Suprapubic skin (tissue), 4 donors: ENCODE measurements at regions not wholly inside any gene's neighbourhood (a gene's known extent, or its start where the extent isn't known, plus 50 kb on each side); places are given as distances from the start of the nearest gene placed in this dataset.

ENCODE experiments used
- CTCF ChIP-seq, 2 donors: fragments of 200-600 bp in 1 of 2; fragments of 450-650 bp in 1 of 2; sonication (generic) in 1 of 2; IDR thresholded peaks; one replicate each; pipeline ENCODE4 v1.5.1; 2016 to 2019; ENCODE audit warnings: antibody characterized with exemption in 2 of 2, mild to moderate bottlenecking in 1 of 2, moderate library complexity in 1 of 2
- EP300 ChIP-seq: sonication (generic); formaldehyde crosslinking; IDR thresholded peaks from one replicate; pipeline ENCODE4 v1.6.1; 2017; ENCODE audit warnings: antibody characterized with exemption
- POLR2A ChIP-seq, 2 donors: fragments of 450-650 bp; IDR thresholded peaks; one replicate each; pipeline ENCODE4 v1.6.1; 2017; ENCODE audit warnings: antibody characterized with exemption in 2 of 2, mild to moderate bottlenecking in 2 of 2, moderate library complexity in 2 of 2
- POLR2AphosphoS5 ChIP-seq, 3 donors: sonication (generic); formaldehyde crosslinking; IDR thresholded peaks; one replicate each; pipeline ENCODE4 v1.6.1; 2017; ENCODE audit warnings: antibody characterized with exemption in 3 of 3

GRCh38 chr11:114942207-114942606 is 263.9 kb downstream of the NXPE2 start:
- no peak for TF ChIP-seq POLR2AphosphoS5 (IDR thresholded peaks at IDR 0.05)
- TF ChIP-seq CTCF (IDR thresholded peaks at IDR 0.05) = no peak
- TF ChIP-seq POLR2A (IDR thresholded peaks at IDR 0.05) = no peak
- TF ChIP-seq EP300 = no peak
